ENCODE measurements at regions not wholly inside any gene's neighbourhood (a gene's known extent, or its start where the extent isn't known, plus 50 kb on each side); places are given as distances from the start of the nearest gene placed in this dataset.

- Histone ChIP-seq H3K4me3 (ENCODE audit: low read length) (no peak overlapping the region), H3K27ac (ENCODE audit: low read length) (no peak overlapping the region), H2AFZ (ENCODE audit: low read length) (no peak overlapping the region), H3K27me3 (replicated peaks; ENCODE audit: insufficient read depth, low read length) (no peaks in the 10 kb centered on the region), H3K36me3 (replicated peaks; ENCODE audit: insufficient read depth, low read length) (no peaks in the 10 kb centered on the region), H3F3A (ENCODE audit: insufficient read depth, low read length) (no peaks in the 10 kb centered on the region), H3K4me2 (ENCODE audit: low read depth, low read length) (no peak overlapping the region), H3K79me2 (ENCODE audit: low read length) (no peaks in the 10 kb centered on the region), H3K9me3 (replicated peaks; ENCODE audit: insufficient read depth, low read length) (no peaks in the 10 kb centered on the region), H3K9ac (ENCODE audit: low read length) (no peak overlapping the region), H3K4me1 (ENCODE audit: low read length) (no peaks in the 10 kb centered on the region), H4K20me1 (ENCODE audit: insufficient read depth, low read length) (no peaks in the 10 kb centered on the region), H3K9me2 (replicated peaks; ENCODE audit: insufficient read depth, low read length) (no peaks in the 10 kb centered on the region)
- TF ChIP-seq EZH2phosphoT487 (IDR thresholded peaks at IDR 0.05; ENCODE audit: low read length), result no peak
- TF ChIP-seq, protein P1, sequence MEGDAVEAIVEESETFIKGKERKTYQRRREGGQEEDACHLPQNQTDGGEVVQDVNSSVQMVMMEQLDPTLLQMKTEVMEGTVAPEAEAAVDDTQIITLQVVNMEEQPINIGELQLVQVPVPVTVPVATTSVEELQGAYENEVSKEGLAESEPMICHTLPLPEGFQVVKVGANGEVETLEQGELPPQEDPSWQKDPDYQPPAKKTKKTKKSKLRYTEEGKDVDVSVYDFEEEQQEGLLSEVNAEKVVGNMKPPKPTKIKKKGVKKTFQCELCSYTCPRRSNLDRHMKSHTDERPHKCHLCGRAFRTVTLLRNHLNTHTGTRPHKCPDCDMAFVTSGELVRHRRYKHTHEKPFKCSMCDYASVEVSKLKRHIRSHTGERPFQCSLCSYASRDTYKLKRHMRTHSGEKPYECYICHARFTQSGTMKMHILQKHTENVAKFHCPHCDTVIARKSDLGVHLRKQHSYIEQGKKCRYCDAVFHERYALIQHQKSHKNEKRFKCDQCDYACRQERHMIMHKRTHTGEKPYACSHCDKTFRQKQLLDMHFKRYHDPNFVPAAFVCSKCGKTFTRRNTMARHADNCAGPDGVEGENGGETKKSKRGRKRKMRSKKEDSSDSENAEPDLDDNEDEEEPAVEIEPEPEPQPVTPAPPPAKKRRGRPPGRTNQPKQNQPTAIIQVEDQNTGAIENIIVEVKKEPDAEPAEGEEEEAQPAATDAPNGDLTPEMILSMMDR (IDR thresholded peaks at IDR 0.05; ENCODE audit: low read length), result no peak
- TF ChIP-seq EZH2 (optimal IDR thresholded peaks at IDR 0.05; ENCODE audit: low read depth, low read length), result no peak
- no peak for DNase-seq
These were observed 282.8 kb upstream of the SGK1 start for GRCh38 chr6:134600671-134601070.

DNA sequence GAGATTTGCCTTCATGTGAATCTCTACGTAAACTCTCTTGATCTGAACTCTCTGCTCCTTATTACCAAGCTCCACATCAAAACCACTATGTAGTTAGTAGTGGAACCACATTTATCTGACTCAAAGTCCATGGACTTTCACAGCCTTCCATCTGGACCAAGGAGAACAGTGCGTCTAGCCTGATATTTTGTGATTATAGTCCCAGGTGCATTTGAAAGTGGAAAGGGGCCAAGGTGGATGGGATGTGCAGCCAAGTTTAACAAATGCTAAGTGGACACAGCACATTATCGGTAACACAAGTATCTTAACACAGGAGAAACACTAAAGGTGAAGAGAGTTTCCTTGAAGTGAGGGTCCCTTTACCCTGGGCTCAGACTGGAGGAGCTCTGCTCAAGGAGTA is 281.2 kb upstream of the SGK1 start:
- Histone ChIP-seq H3K9ac (ENCODE audit: low read length) (no peak overlapping the region), H3K36me3 (replicated peaks; ENCODE audit: insufficient read depth, low read length) (no peaks in the 10 kb centered on the region), H3K9me3 (replicated peaks; ENCODE audit: insufficient read depth, low read length) (no peaks in the 10 kb centered on the region), H3K79me2 (ENCODE audit: low read length) (no peaks in the 10 kb centered on the region), H3K4me3 (ENCODE audit: low read length) (no peak overlapping the region), H3K27me3 (replicated peaks; ENCODE audit: insufficient read depth, low read length) (no peaks in the 10 kb centered on the region), H3K4me2 (ENCODE audit: low read depth, low read length) (no peak overlapping the region), H2AFZ (ENCODE audit: low read length) (no peak overlapping the region), H4K20me1 (ENCODE audit: insufficient read depth, low read length) (no peaks in the 10 kb centered on the region), H3K27ac (ENCODE audit: low read length) (no peak overlapping the region), H3K4me1 (ENCODE audit: low read length) (no peaks in the 10 kb centered on the region), H3K9me2 (replicated peaks; ENCODE audit: insufficient read depth, low read length) (no peaks in the 10 kb centered on the region), H3F3A (ENCODE audit: insufficient read depth, low read length) (no peaks in the 10 kb centered on the region)
- DNase-seq, result no peak
- TF ChIP-seq, protein P1 (IDR thresholded peaks at IDR 0.05; ENCODE audit: low read length), result no peak
- TF ChIP-seq EZH2phosphoT487 (IDR thresholded peaks at IDR 0.05; ENCODE audit: low read length), result no peak
- no peak for TF ChIP-seq EZH2 (optimal IDR thresholded peaks at IDR 0.05; ENCODE audit: low read depth, low read length)

DNA sequence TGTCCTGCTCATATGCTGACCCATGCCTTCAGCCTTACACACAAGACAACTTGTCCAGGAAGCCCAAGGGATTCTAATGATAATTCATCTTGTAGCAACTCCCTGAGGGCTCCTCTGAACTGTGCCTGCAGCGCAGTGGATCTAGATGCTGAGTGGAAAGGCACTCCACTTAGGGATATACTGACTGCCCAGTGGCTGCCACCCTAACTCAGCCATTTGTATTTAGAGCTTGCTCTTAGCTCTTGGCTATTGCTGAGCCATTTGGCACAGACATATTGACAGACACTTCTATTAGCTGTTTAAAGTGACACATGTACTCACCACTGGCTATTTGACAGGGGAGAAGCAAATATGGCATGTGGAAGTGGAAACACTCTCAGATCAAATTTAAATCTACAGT is 278.3 kb upstream of the SGK1 start:
- Histone ChIP-seq H3K36me3 (replicated peaks; ENCODE audit: insufficient read depth, low read length) (no peaks in the 10 kb centered on the region), H3F3A (ENCODE audit: insufficient read depth, low read length) (no peaks in the 10 kb centered on the region), H3K27ac (ENCODE audit: low read length) (no peak overlapping the region), H3K27me3 (replicated peaks; ENCODE audit: insufficient read depth, low read length) (no peaks in the 10 kb centered on the region), H3K4me3 (ENCODE audit: low read length) (no peak overlapping the region), H3K4me1 (ENCODE audit: low read length) (no peaks in the 10 kb centered on the region), H3K9ac (ENCODE audit: low read length) (no peak overlapping the region), H3K4me2 (ENCODE audit: low read depth, low read length) (no peak overlapping the region), H3K9me3 (replicated peaks; ENCODE audit: insufficient read depth, low read length) (no peaks in the 10 kb centered on the region), H3K9me2 (replicated peaks; ENCODE audit: insufficient read depth, low read length) (no peaks in the 10 kb centered on the region), H4K20me1 (ENCODE audit: insufficient read depth, low read length) (no peaks in the 10 kb centered on the region), H2AFZ (ENCODE audit: low read length) (no peak overlapping the region), H3K79me2 (ENCODE audit: low read length) (no peaks in the 10 kb centered on the region)
- TF ChIP-seq, protein P1 (IDR thresholded peaks at IDR 0.05; ENCODE audit: low read length), result no peak
- TF ChIP-seq EZH2 (optimal IDR thresholded peaks at IDR 0.05; ENCODE audit: low read depth, low read length), result no peak
- no peak for DNase-seq
